ENCODE measurements at regions not wholly inside any gene's neighbourhood (a gene's known extent, or its start where the extent isn't known, plus 50 kb on each side); places are given as distances from the start of the nearest gene placed in this dataset.

GRCh38 chr21:25493722-25494121 lies 113.6 kb downstream of the MRPL39 start:
- no peak overlapping the region for H3K4me3 Mint-ChIP-seq
- Histone ChIP-seq H3K27me3 (ENCODE audit: insufficient read depth) (no peaks in the 10 kb centered on the region), H4K20me1 (replicated peaks; ENCODE audit: insufficient read depth) (no peaks in the 10 kb centered on the region), H3K4me1 (ENCODE audit: insufficient read depth) (no peaks in the 10 kb centered on the region), H3K9me2 (ENCODE audit: insufficient read depth) (peaks cover 6% of the 10 kb centered on the region; the same call in 1 of the 2 replicates), H3K79me2 (replicated peaks; ENCODE audit: insufficient read depth) (no peaks in the 10 kb centered on the region), H3K4me2 (no peak overlapping the region), H3K27ac (ENCODE audit: low read depth) (no peak overlapping the region), H3K4me3 (no peak overlapping the region), H3K36me3 (ENCODE audit: insufficient read depth) (no peaks in the 10 kb centered on the region), H3F3A (replicated peaks; ENCODE audit: low read depth) (no peaks in the 10 kb centered on the region), H2AFZ (no peak overlapping the region)
- no peaks in the 10 kb centered on the region for H3K36me3 Mint-ChIP-seq (ENCODE audit: low read depth)
- no peaks in the 10 kb centered on the region for H3K27me3 Mint-ChIP-seq (ENCODE audit: insufficient read depth, low read depth, poor library complexity)
- DNase-seq (ENCODE audit: low spot score) (no peak), ATAC-seq (no peak)
- peaks cover 2% of the 10 kb centered on the region; the same call in 1 of the 3 replicates for H3K9me3 Mint-ChIP-seq
- no peak for TF ChIP-seq POLR2AphosphoS5 (IDR thresholded peaks at IDR 0.05; ENCODE audit: low read depth)
- TF ChIP-seq JUNB (IDR thresholded peaks at IDR 0.05; ENCODE audit: unreplicated experiment), result no peak
- TF ChIP-seq NANOG (IDR thresholded peaks at IDR 0.05; ENCODE audit: borderline replicate concordance), result no peak
- no peak for TF ChIP-seq ZNF462 (CRISPR knock-in tag; IDR thresholded peaks at IDR 0.05)
- no peak for TF ChIP-seq EZH2 (IDR thresholded peaks at IDR 0.05; ENCODE audit: low read depth, unreplicated experiment)
- no peak for TF ChIP-seq REST (IDR thresholded peaks at IDR 0.05; ENCODE audit: unreplicated experiment)
- TF ChIP-seq ZNF331 (CRISPR knock-in tag; IDR thresholded peaks at IDR 0.05; ENCODE audit: low read depth), result no peak
- TF ChIP-seq ETS1 (IDR thresholded peaks at IDR 0.05), result no peak
- no peak for TF ChIP-seq CTCF (conservative IDR thresholded peaks at IDR 0.05; ENCODE audit: low read depth in 2 of 2)
- no peak for TF ChIP-seq CREB1 (CRISPR knock-in tag; IDR thresholded peaks at IDR 0.05; ENCODE audit: low read depth)
- no peak for TF ChIP-seq STAT1 (IDR thresholded peaks at IDR 0.05; ENCODE audit: unreplicated experiment)
- TF ChIP-seq EZH2phosphoT487 (IDR thresholded peaks at IDR 0.05; ENCODE audit: unreplicated experiment), result no peak
- no peak for TF ChIP-seq ZNF114 (CRISPR knock-in tag; IDR thresholded peaks at IDR 0.05)
- H3K27ac Mint-ChIP-seq, result no peak overlapping the region
- H3K4me1 Mint-ChIP-seq, result no peaks in the 10 kb centered on the region

Data from GM23338 (cell line).